ENCODE measurements at regions not wholly inside any gene's neighbourhood (a gene's known extent, or its start where the extent isn't known, plus 50 kb on each side); places are given as distances from the start of the nearest gene placed in this dataset.

- H3K27me3 ChIP-seq: no peaks in the 10 kb centered on the region
- no peak overlapping the region for H3K27ac ChIP-seq
- DNase-seq (ENCODE audit: low spot score in 2 of 2): no peak
- no peaks in the 10 kb centered on the region for H3K36me3 ChIP-seq
- no peak for TF ChIP-seq EP300 (IDR thresholded peaks at IDR 0.05)
- 53% methylated on average over 4 of the region's 4 CpGs for WGBS
- H3K4me1 ChIP-seq: no peaks in the 10 kb centered on the region
- no peak overlapping the region for H3K4me3 ChIP-seq
- H3K9me3 ChIP-seq: no peaks in the 10 kb centered on the region
These were observed 377.5 kb downstream of the EDEM1 start for GRCh38 chr3:5565026-5565425.

- Histone ChIP-seq H3K4me1 (no peaks in the 10 kb centered on the region), H3K27ac (no peak overlapping the region), H3K9me3 (no peaks in the 10 kb centered on the region), H3K27me3 (no peaks in the 10 kb centered on the region), H3K36me3 (no peaks in the 10 kb centered on the region), H3K4me3 (no peak overlapping the region)
- no peak for DNase-seq (ENCODE audit: low spot score in 2 of 2)
- WGBS: 87% methylated on average over 2 of the region's 2 CpGs
- no peak for TF ChIP-seq POLR2AphosphoS5 (IDR thresholded peaks at IDR 0.05)
- no peak for TF ChIP-seq EP300 (IDR thresholded peaks at IDR 0.05)
- no peak for TF ChIP-seq CTCF (IDR thresholded peaks at IDR 0.05)
- no peak for TF ChIP-seq POLR2A (IDR thresholded peaks at IDR 0.05)
These were observed 379.6 kb downstream of the EDEM1 start for GRCh38 chr3:5567113-5567512.

GRCh38 chr3:5568451-5568850 is 380.9 kb downstream of the EDEM1 start:
- DNase-seq (ENCODE audit: low spot score in 2 of 2): no peak
- H3K36me3 ChIP-seq: no peaks in the 10 kb centered on the region
- 39% methylated on average over 5 of the region's 5 CpGs for WGBS
- no peak overlapping the region for H3K4me3 ChIP-seq
- no peaks in the 10 kb centered on the region for H3K9me3 ChIP-seq
- H3K4me1 ChIP-seq: no peaks in the 10 kb centered on the region
- no peak overlapping the region for H3K27ac ChIP-seq
- no peaks in the 10 kb centered on the region for H3K27me3 ChIP-seq
- TF ChIP-seq CTCF (IDR thresholded peaks at IDR 0.05) (no peak), POLR2AphosphoS5 (IDR thresholded peaks at IDR 0.05) (no peak), POLR2A (IDR thresholded peaks at IDR 0.05) (no peak), EP300 (IDR thresholded peaks at IDR 0.05) (no peak)

GRCh38 chr3:5569152-5569551 is 381.6 kb downstream of the EDEM1 start:
- H3K4me3 ChIP-seq: no peak overlapping the region
- H3K27me3 ChIP-seq: no peaks in the 10 kb centered on the region
- TF ChIP-seq POLR2A (IDR thresholded peaks at IDR 0.05) (no peak), CTCF (IDR thresholded peaks at IDR 0.05) (no peak), EP300 (IDR thresholded peaks at IDR 0.05) (no peak), POLR2AphosphoS5 (IDR thresholded peaks at IDR 0.05) (no peak)
- no peaks in the 10 kb centered on the region for H3K9me3 ChIP-seq
- no peaks in the 10 kb centered on the region for H3K4me1 ChIP-seq
- no peak for DNase-seq (ENCODE audit: low spot score in 2 of 2)
- no peak overlapping the region for H3K27ac ChIP-seq
- no peaks in the 10 kb centered on the region for H3K36me3 ChIP-seq
- WGBS: 91% methylated on average over 4 of the region's 4 CpGs

GRCh38 chr3:5572168-5572567 is 384.7 kb downstream of the EDEM1 start:
- 77% methylated on average over 6 of the region's 6 CpGs for WGBS
- Histone ChIP-seq H3K27me3 (no peaks in the 10 kb centered on the region), H3K4me3 (no peak overlapping the region), H3K4me1 (no peaks in the 10 kb centered on the region), H3K27ac (no peak overlapping the region), H3K9me3 (no peaks in the 10 kb centered on the region), H3K36me3 (no peaks in the 10 kb centered on the region)
- no peak for TF ChIP-seq CTCF (IDR thresholded peaks at IDR 0.05)
- TF ChIP-seq POLR2A (IDR thresholded peaks at IDR 0.05): no peak
- no peak for TF ChIP-seq POLR2AphosphoS5 (IDR thresholded peaks at IDR 0.05)
- no peak for TF ChIP-seq EP300 (IDR thresholded peaks at IDR 0.05)
- DNase-seq (ENCODE audit: low spot score in 2 of 2): no peak

- Histone ChIP-seq H3K9me3 (peaks cover 3% of the 10 kb centered on the region), H3K27ac (no peak overlapping the region), H3K36me3 (no peaks in the 10 kb centered on the region), H3K4me1 (no peaks in the 10 kb centered on the region), H3K4me3 (no peak overlapping the region), H3K27me3 (no peaks in the 10 kb centered on the region)
- TF ChIP-seq CTCF (IDR thresholded peaks at IDR 0.05) (no peak), EP300 (IDR thresholded peaks at IDR 0.05) (no peak), POLR2A (IDR thresholded peaks at IDR 0.05) (no peak), POLR2AphosphoS5 (IDR thresholded peaks at IDR 0.05) (no peak)
- 75% methylated on average over 7 of the region's 7 CpGs for WGBS
- no peak for DNase-seq (ENCODE audit: low spot score in 2 of 2)
These were observed 388.9 kb downstream of the EDEM1 start for GRCh38 chr3:5576277-5577011.
